ENCODE measurements at regions not wholly inside any gene's neighbourhood (a gene's known extent, or its start where the extent isn't known, plus 50 kb on each side); places are given as distances from the start of the nearest gene placed in this dataset.
A peak's percentile ranks its signal among the peaks of the same experiment; 100 is the strongest.

- Histone ChIP-seq H3K9me2 (ENCODE audit: low read depth, low read length) (no peaks in the 10 kb centered on the region), H3K9me3 (ENCODE audit: low read length) (0 out of 2 replicates have a peak, but pooled peaks cover 3% of the 10 kb centered on the region), H3K27me3 (ENCODE audit: insufficient read depth, low read length) (no peaks in the 10 kb centered on the region), H4K20me1 (ENCODE audit: insufficient read depth, low read length) (no peaks in the 10 kb centered on the region), H3K36me3 (ENCODE audit: insufficient read depth, low read length) (no peaks in the 10 kb centered on the region), H3K27ac (ENCODE audit: low read depth, low read length, poor library complexity, severe bottlenecking) (no peak overlapping the region), H3K4me2 (ENCODE audit: low read length) (no peak overlapping the region), H3K4me1 (ENCODE audit: insufficient read depth, low read length, severe bottlenecking) (no peaks in the 10 kb centered on the region), H3K4me3 (ENCODE audit: low read depth, low read length, poor library complexity, severe bottlenecking) (no peak overlapping the region), H3K9ac (ENCODE audit: low read length) (no peak overlapping the region), H3K79me2 (ENCODE audit: insufficient read depth, low read length) (no peaks in the 10 kb centered on the region), H2AFZ (ENCODE audit: low read length) (no peak overlapping the region), H3F3A (ENCODE audit: insufficient read depth, low read length) (no peaks in the 10 kb centered on the region)
- no peak for TF ChIP-seq EZH2 (IDR thresholded peaks at IDR 0.05; ENCODE audit: borderline replicate concordance, low read length)
- TF ChIP-seq, protein P1, sequence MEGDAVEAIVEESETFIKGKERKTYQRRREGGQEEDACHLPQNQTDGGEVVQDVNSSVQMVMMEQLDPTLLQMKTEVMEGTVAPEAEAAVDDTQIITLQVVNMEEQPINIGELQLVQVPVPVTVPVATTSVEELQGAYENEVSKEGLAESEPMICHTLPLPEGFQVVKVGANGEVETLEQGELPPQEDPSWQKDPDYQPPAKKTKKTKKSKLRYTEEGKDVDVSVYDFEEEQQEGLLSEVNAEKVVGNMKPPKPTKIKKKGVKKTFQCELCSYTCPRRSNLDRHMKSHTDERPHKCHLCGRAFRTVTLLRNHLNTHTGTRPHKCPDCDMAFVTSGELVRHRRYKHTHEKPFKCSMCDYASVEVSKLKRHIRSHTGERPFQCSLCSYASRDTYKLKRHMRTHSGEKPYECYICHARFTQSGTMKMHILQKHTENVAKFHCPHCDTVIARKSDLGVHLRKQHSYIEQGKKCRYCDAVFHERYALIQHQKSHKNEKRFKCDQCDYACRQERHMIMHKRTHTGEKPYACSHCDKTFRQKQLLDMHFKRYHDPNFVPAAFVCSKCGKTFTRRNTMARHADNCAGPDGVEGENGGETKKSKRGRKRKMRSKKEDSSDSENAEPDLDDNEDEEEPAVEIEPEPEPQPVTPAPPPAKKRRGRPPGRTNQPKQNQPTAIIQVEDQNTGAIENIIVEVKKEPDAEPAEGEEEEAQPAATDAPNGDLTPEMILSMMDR (IDR thresholded peaks at IDR 0.05; ENCODE audit: low read length), result no peak
Measured at GRCh38 chr18:48476550-48476917, 62.3 kb upstream of the CTIF start.

- Histone ChIP-seq H2AFZ (ENCODE audit: low read length) (no peak overlapping the region), H3K79me2 (ENCODE audit: insufficient read depth, low read length) (no peaks in the 10 kb centered on the region), H3K27ac (ENCODE audit: low read depth, low read length, poor library complexity, severe bottlenecking) (no peak overlapping the region), H3F3A (ENCODE audit: insufficient read depth, low read length) (no peaks in the 10 kb centered on the region), H3K4me2 (ENCODE audit: low read length) (no peak overlapping the region), H3K27me3 (ENCODE audit: insufficient read depth, low read length) (no peaks in the 10 kb centered on the region), H3K9me3 (ENCODE audit: low read length) (0 out of 2 replicates have a peak, but pooled peaks cover 3% of the 10 kb centered on the region), H3K9me2 (ENCODE audit: low read depth, low read length) (no peaks in the 10 kb centered on the region), H3K36me3 (ENCODE audit: insufficient read depth, low read length) (no peaks in the 10 kb centered on the region), H3K9ac (ENCODE audit: low read length) (no peak overlapping the region), H3K4me1 (ENCODE audit: insufficient read depth, low read length, severe bottlenecking) (no peaks in the 10 kb centered on the region), H3K4me3 (ENCODE audit: low read depth, low read length, poor library complexity, severe bottlenecking) (no peak overlapping the region), H4K20me1 (ENCODE audit: insufficient read depth, low read length) (no peaks in the 10 kb centered on the region)
- TF ChIP-seq, protein P1 (IDR thresholded peaks at IDR 0.05; ENCODE audit: low read length), result peak; percentile 79
- TF ChIP-seq EZH2 (IDR thresholded peaks at IDR 0.05; ENCODE audit: borderline replicate concordance, low read length), result no peak
Measured at GRCh38 chr18:48475635-48476549, 62.9 kb upstream of the CTIF start.

DNA sequence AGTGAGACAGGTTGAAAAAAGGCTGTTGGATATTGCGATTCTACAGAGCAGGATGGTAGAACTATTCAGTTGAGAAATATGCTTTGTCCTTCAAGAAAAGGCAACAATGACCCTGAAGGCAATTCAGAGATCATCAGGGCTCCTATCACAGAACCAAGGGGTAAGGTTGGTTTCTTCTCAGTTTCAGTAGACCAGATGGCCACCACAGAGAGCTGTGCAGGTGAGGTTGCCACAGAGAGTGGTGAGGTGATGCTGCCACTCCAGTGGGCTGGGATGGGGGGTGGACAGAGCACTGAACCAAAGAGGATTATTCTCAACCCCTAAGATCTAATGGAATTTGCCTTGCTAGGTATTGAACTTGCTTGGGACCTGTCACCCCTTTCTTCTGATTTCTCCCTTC, 64.6 kb upstream of the ZBTB7C start:
- no peaks in the 10 kb centered on the region for H3K9me2 ChIP-seq (ENCODE audit: low read depth, low read length)
- H2AFZ ChIP-seq (ENCODE audit: low read length), result no peak overlapping the region
- TF ChIP-seq EZH2 (IDR thresholded peaks at IDR 0.05; ENCODE audit: borderline replicate concordance, low read length), result no peak
- TF ChIP-seq, protein P1 (IDR thresholded peaks at IDR 0.05; ENCODE audit: low read length), result no peak
- H3F3A ChIP-seq (ENCODE audit: insufficient read depth, low read length), result no peaks in the 10 kb centered on the region
- H3K79me2 ChIP-seq (ENCODE audit: insufficient read depth, low read length), result no peaks in the 10 kb centered on the region
- H3K27me3 ChIP-seq (ENCODE audit: insufficient read depth, low read length), result no peaks in the 10 kb centered on the region
- H4K20me1 ChIP-seq (ENCODE audit: insufficient read depth, low read length), result no peaks in the 10 kb centered on the region
- 0 out of 2 replicates have a peak, but pooled peaks cover 3% of the 10 kb centered on the region for H3K9me3 ChIP-seq (ENCODE audit: low read length)
- no peak overlapping the region for H3K27ac ChIP-seq (ENCODE audit: low read depth, low read length, poor library complexity, severe bottlenecking)
- no peaks in the 10 kb centered on the region for H3K4me1 ChIP-seq (ENCODE audit: insufficient read depth, low read length, severe bottlenecking)
- H3K9ac ChIP-seq (ENCODE audit: low read length), result no peak overlapping the region
- H3K4me3 ChIP-seq (ENCODE audit: low read depth, low read length, poor library complexity, severe bottlenecking), result no peak overlapping the region
- no peaks in the 10 kb centered on the region for H3K36me3 ChIP-seq (ENCODE audit: insufficient read depth, low read length)
- H3K4me2 ChIP-seq (ENCODE audit: low read length), result no peak overlapping the region
